ENCODE measurements at regions not wholly inside any gene's neighbourhood (a gene's known extent, or its start where the extent isn't known, plus 50 kb on each side); places are given as distances from the start of the nearest gene placed in this dataset.
"Not testable (repeated sequence)": the region's sequence is repeated elsewhere in the genome, so short reads cannot be mapped to it uniquely, and the experiment has no call there.

GRCh38 chr9:63379864-63380263 is 1905.1 kb downstream of the FOXD4L5 start:
- TF ChIP-seq ZFX (IDR thresholded peaks at IDR 0.05; ENCODE audit: borderline replicate concordance) = not testable (repeated sequence)
- TF ChIP-seq, protein P1, sequence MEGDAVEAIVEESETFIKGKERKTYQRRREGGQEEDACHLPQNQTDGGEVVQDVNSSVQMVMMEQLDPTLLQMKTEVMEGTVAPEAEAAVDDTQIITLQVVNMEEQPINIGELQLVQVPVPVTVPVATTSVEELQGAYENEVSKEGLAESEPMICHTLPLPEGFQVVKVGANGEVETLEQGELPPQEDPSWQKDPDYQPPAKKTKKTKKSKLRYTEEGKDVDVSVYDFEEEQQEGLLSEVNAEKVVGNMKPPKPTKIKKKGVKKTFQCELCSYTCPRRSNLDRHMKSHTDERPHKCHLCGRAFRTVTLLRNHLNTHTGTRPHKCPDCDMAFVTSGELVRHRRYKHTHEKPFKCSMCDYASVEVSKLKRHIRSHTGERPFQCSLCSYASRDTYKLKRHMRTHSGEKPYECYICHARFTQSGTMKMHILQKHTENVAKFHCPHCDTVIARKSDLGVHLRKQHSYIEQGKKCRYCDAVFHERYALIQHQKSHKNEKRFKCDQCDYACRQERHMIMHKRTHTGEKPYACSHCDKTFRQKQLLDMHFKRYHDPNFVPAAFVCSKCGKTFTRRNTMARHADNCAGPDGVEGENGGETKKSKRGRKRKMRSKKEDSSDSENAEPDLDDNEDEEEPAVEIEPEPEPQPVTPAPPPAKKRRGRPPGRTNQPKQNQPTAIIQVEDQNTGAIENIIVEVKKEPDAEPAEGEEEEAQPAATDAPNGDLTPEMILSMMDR (IDR thresholded peaks at IDR 0.05) = not testable (repeated sequence)

Data from 22Rv1 (cell line).